Stomach (tissue), 8 donors: ENCODE measurements at regions not wholly inside any gene's neighbourhood (a gene's known extent, or its start where the extent isn't known, plus 50 kb on each side); places are given as distances from the start of the nearest gene placed in this dataset.

Experiments
- DNase-seq, 2 donors: peaks; one replicate each; pipeline versions ENCODE4 v3.0.0 to v3.0.0-alpha.2; 2013 to 2019
- H3K27ac ChIP-seq, 5 donors: fragments of 200-600 bp in 4 of 5; sonication (generic) in 4 of 5; one replicate each; pipeline ENCODE4 v1.5.1; 2013 to 2019; ENCODE audit warnings: mild to moderate bottlenecking in 1 of 5, moderate library complexity in 1 of 5
- H3K27me3 ChIP-seq, 3 donors: fragments of 200-600 bp; sonication (generic); one replicate each; pipeline ENCODE4 v1.5.1; 2017 to 2019; ENCODE audit warnings: mixed run types in 1 of 3
- H3K36me3 ChIP-seq, 4 donors: fragments of 200-600 bp; sonication (generic); 1 replicate in 3 of 4; 2 replicates in 1 of 4; pipeline ENCODE4 v1.5.1; 2016 to 2019
- H3K4me1 ChIP-seq, 4 donors: fragments of 200-600 bp; sonication (generic); one replicate each; pipeline ENCODE4 v1.5.1; 2016 to 2019
- H3K4me3 ChIP-seq, 4 donors: fragments of 200-600 bp; sonication (generic) in 3 of 4; one replicate each; pipeline ENCODE4 v1.5.1; 2016 to 2019; ENCODE audit warnings: mild to moderate bottlenecking in 1 of 4
- H3K9me3 ChIP-seq, 4 donors: fragments of 200-600 bp; sonication (generic); one replicate each; pipeline ENCODE4 v1.5.1; 2016 to 2019
- EP300 ChIP-seq: sonication (generic); formaldehyde crosslinking; IDR thresholded peaks from one replicate; pipeline ENCODE4 v1.6.1; 2017; ENCODE audit warnings: antibody characterized with exemption
- POLR2A ChIP-seq, 4 donors: fragments of 450-650 bp; IDR thresholded peaks; one replicate each; pipeline ENCODE4 v1.6.1; 2016; ENCODE audit warnings: antibody characterized with exemption in 4 of 4, control low read depth in 2 of 4, mild to moderate bottlenecking in 1 of 4, moderate library complexity in 1 of 4
- POLR2AphosphoS5 ChIP-seq, 3 donors: sonication (generic); formaldehyde crosslinking; IDR thresholded peaks; one replicate each; pipeline ENCODE4 v1.6.1; 2016; ENCODE audit warnings: antibody characterized with exemption in 3 of 3
- WGBS, 5 donors: extraction: QIAGEN DNeasy Blood & Tissue Kit in 3 of 5; methylation state at CpG; one replicate each; pipeline versions ENCODE4 v1.1.5 to v1.1.7; 2013 to 2018; 5-methylcytosine and 5-hydroxymethylcytosine counted together
- intact Hi-C: fragments of 100-400 bp; cut with DNase I; formaldehyde crosslinking; loops from one replicate; pipeline ENCODE4 v1.15.1; 2023; ENCODE audit warnings: low total_unique reads
- TF ChIP-seq, protein P1 (sequence below), 7 experiments: fragments of 450-650 bp in 4 of 7; fragments of 200-600 bp in 3 of 7; sonication (generic) in 3 of 7; IDR thresholded peaks; one replicate each; pipeline ENCODE4 v1.5.1; 2016 to 2019; ENCODE audit warnings: antibody characterized with exemption in 7 of 7, control low read depth in 2 of 7, mild to moderate bottlenecking in 1 of 7
- donor health status: healthy with polysubstance abuse.
- donor health status: Bipolar disorder and iron deficiency.
- donor health status: healthy.

DNA sequence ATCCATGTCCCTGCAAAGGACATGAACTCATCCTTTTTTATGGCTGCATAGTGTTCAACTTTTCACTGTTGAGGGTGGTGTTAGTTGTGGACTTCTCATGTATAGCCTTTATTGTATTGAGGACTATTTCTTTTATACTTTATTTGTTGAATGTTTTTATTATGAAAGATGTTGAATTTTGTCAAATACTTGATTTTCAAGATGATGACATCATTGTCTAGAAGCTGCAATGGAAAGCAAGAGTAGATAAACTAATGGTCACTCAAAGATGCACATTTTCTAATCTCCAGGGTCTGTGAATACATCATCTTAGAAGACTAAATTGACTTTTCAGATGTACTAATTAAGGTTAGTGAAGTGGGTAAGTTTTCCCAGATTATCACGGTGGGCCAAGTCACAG lies 1117.0 kb downstream of the DSC3 start:
- H3K27ac ChIP-seq: no peak overlapping the region
- no peak overlapping the region for H3K4me3 ChIP-seq
- H3K27me3 ChIP-seq: no peaks in the 10 kb centered on the region
- H3K4me1 ChIP-seq: no peaks in the 10 kb centered on the region
- 74 to 100% (median 94%) methylated on average over 1 of the region's 1 CpG for WGBS, 5 donors
- TF ChIP-seq EP300: no peak
- no peaks in the 10 kb centered on the region for H3K9me3 ChIP-seq
- H3K36me3 ChIP-seq: no peaks in the 10 kb centered on the region
- intact Hi-C loops: no loop called here
- no peak for DNase-seq

DNA sequence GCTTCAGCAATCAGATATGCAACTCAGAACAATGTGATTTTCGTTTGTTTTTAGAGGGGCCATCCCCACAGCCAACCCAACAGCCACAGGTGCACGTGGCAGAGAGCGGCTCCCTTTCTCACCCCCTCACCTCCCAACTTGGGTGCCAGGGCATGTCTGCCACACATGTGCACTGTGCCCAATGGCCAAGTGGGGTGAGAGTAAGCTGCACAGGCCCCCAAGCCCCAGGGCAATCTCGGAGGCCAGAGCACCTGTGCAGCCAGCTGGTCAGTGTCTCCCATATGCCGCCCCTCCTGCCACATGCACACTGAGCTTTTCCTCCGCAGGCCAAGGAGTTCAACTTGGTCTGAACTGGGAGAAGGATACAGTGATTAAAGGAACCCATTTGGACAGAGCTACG lies 1130.2 kb downstream of the DSC3 start:
- DNase-seq: no peak

DNA sequence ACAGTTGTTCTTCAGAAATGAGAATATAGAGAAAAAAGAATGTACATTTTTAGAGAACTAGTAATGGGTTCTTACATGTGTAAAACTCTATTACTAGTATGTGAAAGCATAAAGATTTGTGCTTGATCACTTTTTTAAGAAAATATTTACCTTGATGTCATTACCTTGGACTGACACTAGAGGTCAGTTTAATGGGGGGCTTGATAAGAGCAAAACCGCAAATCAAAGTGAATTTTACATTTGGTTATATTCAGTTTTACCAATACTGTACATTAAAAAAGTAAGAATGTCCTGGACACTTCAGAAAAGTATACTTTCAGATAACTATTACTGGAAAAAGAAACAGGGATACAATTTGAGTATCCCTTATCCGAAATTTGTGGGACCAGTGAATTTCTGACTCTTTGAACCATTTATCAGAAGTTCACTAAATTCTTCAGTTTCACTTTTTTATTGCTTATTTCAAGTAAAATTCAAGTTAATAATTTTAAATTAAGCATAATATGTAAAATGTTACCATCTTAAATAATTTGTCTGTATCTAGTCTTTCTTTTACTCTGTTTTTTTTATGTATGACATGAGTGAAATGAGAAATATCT lies 1149.5 kb downstream of the DSC3 start:
- peaks cover 0 to 7% (median 0%) of the 10 kb centered on the region in 4 donors for H3K9me3 ChIP-seq
- DNase-seq: no peak
- H3K4me3 ChIP-seq: no peak overlapping the region
- intact Hi-C loops: no loop called here
- no peaks in the 10 kb centered on the region for H3K36me3 ChIP-seq
- H3K4me1 ChIP-seq: no peaks in the 10 kb centered on the region
- no peaks in the 10 kb centered on the region for H3K27me3 ChIP-seq
- no peak for TF ChIP-seq EP300
- TF ChIP-seq POLR2AphosphoS5 (IDR thresholded peaks at IDR 0.05): no peak
- no peak for TF ChIP-seq POLR2A (IDR thresholded peaks at IDR 0.05)
- TF ChIP-seq, protein P1, sequence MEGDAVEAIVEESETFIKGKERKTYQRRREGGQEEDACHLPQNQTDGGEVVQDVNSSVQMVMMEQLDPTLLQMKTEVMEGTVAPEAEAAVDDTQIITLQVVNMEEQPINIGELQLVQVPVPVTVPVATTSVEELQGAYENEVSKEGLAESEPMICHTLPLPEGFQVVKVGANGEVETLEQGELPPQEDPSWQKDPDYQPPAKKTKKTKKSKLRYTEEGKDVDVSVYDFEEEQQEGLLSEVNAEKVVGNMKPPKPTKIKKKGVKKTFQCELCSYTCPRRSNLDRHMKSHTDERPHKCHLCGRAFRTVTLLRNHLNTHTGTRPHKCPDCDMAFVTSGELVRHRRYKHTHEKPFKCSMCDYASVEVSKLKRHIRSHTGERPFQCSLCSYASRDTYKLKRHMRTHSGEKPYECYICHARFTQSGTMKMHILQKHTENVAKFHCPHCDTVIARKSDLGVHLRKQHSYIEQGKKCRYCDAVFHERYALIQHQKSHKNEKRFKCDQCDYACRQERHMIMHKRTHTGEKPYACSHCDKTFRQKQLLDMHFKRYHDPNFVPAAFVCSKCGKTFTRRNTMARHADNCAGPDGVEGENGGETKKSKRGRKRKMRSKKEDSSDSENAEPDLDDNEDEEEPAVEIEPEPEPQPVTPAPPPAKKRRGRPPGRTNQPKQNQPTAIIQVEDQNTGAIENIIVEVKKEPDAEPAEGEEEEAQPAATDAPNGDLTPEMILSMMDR (IDR thresholded peaks at IDR 0.05): no peak
- WGBS, 5 donors: 45 to 60% (median 54%) methylated on average over 2 of the region's 2 CpGs
- H3K27ac ChIP-seq: no peak overlapping the region

More for the DNA sequence above, 1130.2 kb downstream of the DSC3 start:
- no peaks in the 10 kb centered on the region for H3K27me3 ChIP-seq
- 65 to 71% (median 69%) methylated on average over 6 to 7 of the region's 7 CpGs for WGBS, 5 donors
- TF ChIP-seq, protein P1 (IDR thresholded peaks at IDR 0.05): no peak
- intact Hi-C loops: no loop called here
- no peak overlapping the region for H3K4me3 ChIP-seq
- H3K27ac ChIP-seq: no peak overlapping the region
- no peaks in the 10 kb centered on the region for H3K36me3 ChIP-seq
- H3K4me1 ChIP-seq: no peaks in the 10 kb centered on the region
- H3K9me3 ChIP-seq: peaks cover 0 to 24% (median 7%) of the 10 kb centered on the region in 4 donors

DNA sequence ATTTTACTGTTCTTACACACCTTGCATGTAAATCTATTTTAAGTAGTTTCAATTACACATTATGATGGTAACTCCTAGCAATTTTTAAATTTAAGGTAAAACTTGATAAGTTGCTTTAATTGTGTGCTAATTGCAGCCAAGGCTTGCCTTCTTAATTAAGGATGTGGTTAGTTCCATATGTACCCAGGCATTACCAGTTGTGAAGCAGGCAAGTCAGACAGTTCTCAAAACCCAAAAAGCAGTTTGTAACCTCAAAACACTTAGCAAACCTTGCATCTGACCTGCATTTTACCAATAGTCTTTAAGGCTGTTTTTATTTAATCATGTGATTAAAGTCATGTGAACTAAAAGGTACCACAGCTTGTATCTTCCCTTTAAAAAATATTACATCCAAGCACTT lies 1159.4 kb downstream of the DSC3 start:
- H3K36me3 ChIP-seq: no peaks in the 10 kb centered on the region
- no peaks in the 10 kb centered on the region for H3K4me1 ChIP-seq
- H3K27me3 ChIP-seq: no peaks in the 10 kb centered on the region
- intact Hi-C loops: no loop called here
- H3K4me3 ChIP-seq: no peak overlapping the region
- TF ChIP-seq POLR2AphosphoS5 (IDR thresholded peaks at IDR 0.05) (no peak), EP300 (no peak), POLR2A (IDR thresholded peaks at IDR 0.05) (no peak)
- TF ChIP-seq, protein P1 (IDR thresholded peaks at IDR 0.05): no peak
- no peaks in the 10 kb centered on the region for H3K9me3 ChIP-seq
- no peak for DNase-seq
- H3K27ac ChIP-seq: no peak overlapping the region

DNA sequence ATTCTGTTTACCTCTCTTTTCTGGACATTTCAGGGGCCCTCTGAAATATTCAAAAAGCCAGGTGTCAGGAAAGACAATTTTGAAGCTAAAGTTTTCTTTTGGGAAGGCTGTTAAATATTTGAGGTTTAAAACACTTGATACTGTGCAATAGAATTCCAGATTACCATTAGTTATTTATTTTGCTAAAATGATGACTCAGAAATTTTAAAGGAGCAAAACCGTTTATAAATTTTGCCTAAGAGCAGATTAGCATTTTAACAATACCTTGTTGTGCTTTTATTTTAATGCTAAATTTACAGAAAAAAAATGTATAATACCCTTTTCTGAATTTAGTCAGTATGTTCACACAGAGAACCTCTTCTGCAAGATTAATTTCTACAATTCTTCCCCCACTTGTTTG lies 1159.9 kb downstream of the DSC3 start:
- no peaks in the 10 kb centered on the region for H3K4me1 ChIP-seq
- H3K9me3 ChIP-seq: peaks cover 0 to 2% (median 0%) of the 10 kb centered on the region in 4 donors
- H3K27ac ChIP-seq: no peak overlapping the region
- TF ChIP-seq EP300: no peak
- TF ChIP-seq POLR2AphosphoS5 (IDR thresholded peaks at IDR 0.05): no peak
- TF ChIP-seq, protein P1 (IDR thresholded peaks at IDR 0.05): no peak
- no peak for TF ChIP-seq POLR2A (IDR thresholded peaks at IDR 0.05)
- WGBS, 5 donors: 44 to 61% (median 54%) methylated on average over 1 of the region's 1 CpG
- no peak overlapping the region for H3K4me3 ChIP-seq
- no peak for DNase-seq
- H3K27me3 ChIP-seq: no peaks in the 10 kb centered on the region
- no peaks in the 10 kb centered on the region for H3K36me3 ChIP-seq
- intact Hi-C loops: no loop called here
